SH-SY5Y (cell line): ENCODE measurements at regions not wholly inside any gene's neighbourhood (a gene's known extent, or its start where the extent isn't known, plus 50 kb on each side); places are given as distances from the start of the nearest gene placed in this dataset.

Experiments
- GATA2 ChIP-seq: IDR thresholded peaks from 2 replicates; pipeline ENCODE4 v1.6.1; 2011; ENCODE audit warnings: mild to moderate bottlenecking, low read depth, low read length
- GATA3 ChIP-seq: IDR thresholded peaks from 2 replicates; pipeline ENCODE4 v1.6.1; 2011; ENCODE audit warnings: low read depth, mild to moderate bottlenecking, low read length, moderate library complexity

DNA sequence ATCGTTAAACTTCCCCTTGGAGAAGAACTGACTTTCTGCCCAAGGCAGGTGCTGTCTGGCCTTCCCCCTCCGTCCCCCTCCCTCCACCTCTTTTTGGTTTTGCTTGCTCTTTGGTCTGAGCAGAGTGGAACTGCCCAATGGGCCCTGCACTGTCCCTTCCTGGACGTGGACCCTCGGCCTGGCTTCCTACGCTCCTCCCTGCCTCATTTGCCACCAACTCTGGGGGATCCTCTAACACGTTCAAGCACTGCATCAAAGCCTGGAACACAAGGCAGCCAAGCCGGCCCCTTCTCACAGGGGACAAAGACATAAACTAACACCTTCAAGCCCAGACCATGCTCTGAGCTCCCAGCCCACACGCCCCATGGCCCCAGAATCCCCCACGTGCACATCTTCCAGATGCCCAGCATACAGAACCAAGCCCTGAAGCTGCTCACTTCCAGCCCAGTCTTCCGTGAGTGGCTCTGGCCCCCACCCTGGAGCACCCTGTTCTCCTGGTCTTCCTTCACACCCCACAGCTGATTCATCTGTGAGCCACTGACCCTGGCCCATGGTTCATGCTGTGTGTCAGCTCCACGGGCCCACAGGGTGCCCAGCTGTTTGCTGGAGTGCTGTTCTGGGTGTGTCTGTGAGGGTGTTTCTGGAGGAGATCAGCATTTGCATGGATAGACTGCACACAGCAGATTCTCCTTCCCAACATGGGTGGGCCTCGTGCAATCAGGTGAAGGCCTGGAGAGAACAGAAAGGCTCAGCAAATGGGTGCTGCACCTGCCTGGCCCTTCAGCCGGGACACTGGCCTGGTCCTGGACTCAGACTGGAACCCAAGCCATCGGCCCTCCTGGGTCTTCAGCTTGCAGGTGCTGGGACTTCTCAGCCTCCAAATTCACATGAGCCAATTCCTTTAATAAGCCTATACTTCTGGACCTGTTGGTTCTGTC, 247.1 kb upstream of the SALL3 start:
- TF ChIP-seq GATA2 (no peak), GATA3 (no peak)
